ENCODE measurements at regions not wholly inside any gene's neighbourhood (a gene's known extent, or its start where the extent isn't known, plus 50 kb on each side); places are given as distances from the start of the nearest gene placed in this dataset.

- no peak for TF ChIP-seq CTCF (IDR thresholded peaks at IDR 0.05; ENCODE audit: low read depth, low read length, poor library complexity, severe bottlenecking)
- TF ChIP-seq EZH2phosphoT487 (IDR thresholded peaks at IDR 0.05; ENCODE audit: borderline replicate concordance, low read length) = no peak
These were observed 224.0 kb upstream of the GMDS start for GRCh38 chr6:2469428-2469827.

Data from DOHH2 (cell line).